ENCODE measurements at regions not wholly inside any gene's neighbourhood (a gene's known extent, or its start where the extent isn't known, plus 50 kb on each side); places are given as distances from the start of the nearest gene placed in this dataset.

- H4K20me1 ChIP-seq (ENCODE audit: control insufficient read depth, extremely low read depth, insufficient read depth, low read length), result no peaks in the 10 kb centered on the region
- TF ChIP-seq EZH2 (IDR thresholded peaks at IDR 0.05; ENCODE audit: low read length), result no peak
- no peaks in the 10 kb centered on the region for H3K79me2 ChIP-seq (ENCODE audit: control insufficient read depth, insufficient read depth, low read length)
- dilution Hi-C loops (cut with MboI; ENCODE audit: extremely low pct_ligation_motif_present, low sequenced_read_pairs), result no loop called here
- no peak overlapping the region for H3K4me3 ChIP-seq (ENCODE audit: control insufficient read depth in 2 of 3, extremely low read depth in 1 of 3, insufficient read depth in 2 of 3, low read depth in 1 of 3, low read length in 3 of 3)
- no peak for FAIRE-seq
- H3K36me3 ChIP-seq (ENCODE audit: control insufficient read depth in 2 of 2, extremely low read depth in 1 of 2, insufficient read depth in 2 of 2, low read length in 2 of 2), result no peaks in the 10 kb centered on the region
- H3K4me2 ChIP-seq (ENCODE audit: control insufficient read depth, extremely low read depth, insufficient read depth, low read depth, low read length), result no peak overlapping the region
- no peaks in the 10 kb centered on the region for H3K9me3 ChIP-seq (ENCODE audit: control insufficient read depth, low read depth, low read length)
- H3K9me1 ChIP-seq (ENCODE audit: control insufficient read depth, extremely low read depth, insufficient read depth, low read length), result no peaks in the 10 kb centered on the region
- H2AFZ ChIP-seq (ENCODE audit: control insufficient read depth, low read length), result no peak overlapping the region
- no peak overlapping the region for H3K27ac ChIP-seq (ENCODE audit: control insufficient read depth, insufficient read depth, low read length)
- no peak for DNase-seq (ENCODE audit: low read depth, low spot score)
- H3K27me3 ChIP-seq (ENCODE audit: control insufficient read depth, extremely low read depth, insufficient read depth, low read length), result peaks cover 5% of the 10 kb centered on the region
- H3K4me1 ChIP-seq (ENCODE audit: control insufficient read depth, extremely low read depth, insufficient read depth, low read length), result peaks cover under 1% of the 10 kb centered on the region
- H3K9ac ChIP-seq (ENCODE audit: control insufficient read depth, extremely low read depth, insufficient read depth, low read length), result no peak overlapping the region
These were observed 187.2 kb downstream of the C1orf94 start for GRCh38 chr1:34363915-34364314.

GRCh38 chr1:34364376-34364775, 187.7 kb downstream of the C1orf94 start:
- no peaks in the 10 kb centered on the region for H3K36me3 ChIP-seq (ENCODE audit: control insufficient read depth in 2 of 2, extremely low read depth in 1 of 2, insufficient read depth in 2 of 2, low read length in 2 of 2)
- H3K9ac ChIP-seq (ENCODE audit: control insufficient read depth, extremely low read depth, insufficient read depth, low read length), result no peak overlapping the region
- no peaks in the 10 kb centered on the region for H4K20me1 ChIP-seq (ENCODE audit: control insufficient read depth, extremely low read depth, insufficient read depth, low read length)
- no peak overlapping the region for H3K27ac ChIP-seq (ENCODE audit: control insufficient read depth, insufficient read depth, low read length)
- FAIRE-seq, result no peak
- no peaks in the 10 kb centered on the region for H3K9me1 ChIP-seq (ENCODE audit: control insufficient read depth, extremely low read depth, insufficient read depth, low read length)
- H3K4me1 ChIP-seq (ENCODE audit: control insufficient read depth, extremely low read depth, insufficient read depth, low read length), result no peaks in the 10 kb centered on the region
- no peaks in the 10 kb centered on the region for H3K9me3 ChIP-seq (ENCODE audit: control insufficient read depth, low read depth, low read length)
- peaks cover 5% of the 10 kb centered on the region for H3K27me3 ChIP-seq (ENCODE audit: control insufficient read depth, extremely low read depth, insufficient read depth, low read length)
- H3K4me2 ChIP-seq (ENCODE audit: control insufficient read depth, extremely low read depth, insufficient read depth, low read depth, low read length), result no peak overlapping the region
- no peak for TF ChIP-seq EZH2 (IDR thresholded peaks at IDR 0.05; ENCODE audit: low read length)
- dilution Hi-C loops (cut with MboI; ENCODE audit: extremely low pct_ligation_motif_present, low sequenced_read_pairs), result no loop called here
- H2AFZ ChIP-seq (ENCODE audit: control insufficient read depth, low read length), result no peak overlapping the region
- H3K79me2 ChIP-seq (ENCODE audit: control insufficient read depth, insufficient read depth, low read length), result no peaks in the 10 kb centered on the region
- no peak overlapping the region for H3K4me3 ChIP-seq (ENCODE audit: control insufficient read depth in 2 of 3, extremely low read depth in 1 of 3, insufficient read depth in 2 of 3, low read depth in 1 of 3, low read length in 3 of 3)
- DNase-seq (ENCODE audit: low read depth, low spot score), result no peak

- dilution Hi-C loops (cut with MboI; ENCODE audit: extremely low pct_ligation_motif_present, low sequenced_read_pairs), result no loop called here
- Histone ChIP-seq H3K27ac (ENCODE audit: control insufficient read depth, insufficient read depth, low read length) (no peak overlapping the region), H3K4me3 (ENCODE audit: control insufficient read depth in 2 of 3, extremely low read depth in 1 of 3, insufficient read depth in 2 of 3, low read depth in 1 of 3, low read length in 3 of 3) (no peak overlapping the region), H3K9ac (ENCODE audit: control insufficient read depth, extremely low read depth, insufficient read depth, low read length) (no peak overlapping the region), H3K9me1 (ENCODE audit: control insufficient read depth, extremely low read depth, insufficient read depth, low read length) (no peaks in the 10 kb centered on the region), H3K4me2 (ENCODE audit: control insufficient read depth, extremely low read depth, insufficient read depth, low read depth, low read length) (no peak overlapping the region), H3K4me1 (ENCODE audit: control insufficient read depth, extremely low read depth, insufficient read depth, low read length) (no peaks in the 10 kb centered on the region), H3K79me2 (ENCODE audit: control insufficient read depth, insufficient read depth, low read length) (no peaks in the 10 kb centered on the region), H3K9me3 (ENCODE audit: control insufficient read depth, low read depth, low read length) (no peaks in the 10 kb centered on the region), H3K36me3 (ENCODE audit: control insufficient read depth in 2 of 2, extremely low read depth in 1 of 2, insufficient read depth in 2 of 2, low read length in 2 of 2) (no peaks in the 10 kb centered on the region), H2AFZ (ENCODE audit: control insufficient read depth, low read length) (no peak overlapping the region), H4K20me1 (ENCODE audit: control insufficient read depth, extremely low read depth, insufficient read depth, low read length) (no peaks in the 10 kb centered on the region), H3K27me3 (ENCODE audit: control insufficient read depth, extremely low read depth, insufficient read depth, low read length) (peaks cover 5% of the 10 kb centered on the region)
- TF ChIP-seq, protein P1, sequence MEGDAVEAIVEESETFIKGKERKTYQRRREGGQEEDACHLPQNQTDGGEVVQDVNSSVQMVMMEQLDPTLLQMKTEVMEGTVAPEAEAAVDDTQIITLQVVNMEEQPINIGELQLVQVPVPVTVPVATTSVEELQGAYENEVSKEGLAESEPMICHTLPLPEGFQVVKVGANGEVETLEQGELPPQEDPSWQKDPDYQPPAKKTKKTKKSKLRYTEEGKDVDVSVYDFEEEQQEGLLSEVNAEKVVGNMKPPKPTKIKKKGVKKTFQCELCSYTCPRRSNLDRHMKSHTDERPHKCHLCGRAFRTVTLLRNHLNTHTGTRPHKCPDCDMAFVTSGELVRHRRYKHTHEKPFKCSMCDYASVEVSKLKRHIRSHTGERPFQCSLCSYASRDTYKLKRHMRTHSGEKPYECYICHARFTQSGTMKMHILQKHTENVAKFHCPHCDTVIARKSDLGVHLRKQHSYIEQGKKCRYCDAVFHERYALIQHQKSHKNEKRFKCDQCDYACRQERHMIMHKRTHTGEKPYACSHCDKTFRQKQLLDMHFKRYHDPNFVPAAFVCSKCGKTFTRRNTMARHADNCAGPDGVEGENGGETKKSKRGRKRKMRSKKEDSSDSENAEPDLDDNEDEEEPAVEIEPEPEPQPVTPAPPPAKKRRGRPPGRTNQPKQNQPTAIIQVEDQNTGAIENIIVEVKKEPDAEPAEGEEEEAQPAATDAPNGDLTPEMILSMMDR (optimal IDR thresholded peaks at IDR 0.05 in 1 of 3, IDR thresholded peaks at IDR 0.05 in 1 of 3, conservative IDR thresholded peaks at IDR 0.05 in 1 of 3; ENCODE audit: extremely low read depth in 1 of 3, insufficient read depth in 2 of 3, low read length in 3 of 3), result no peak
- TF ChIP-seq EZH2 (IDR thresholded peaks at IDR 0.05; ENCODE audit: low read length), result no peak
- DNase-seq (ENCODE audit: low read depth, low spot score) (no peak), FAIRE-seq (no peak)
These were observed 188.6 kb downstream of the C1orf94 start for GRCh38 chr1:34365295-34365694.
